BJ (cell line): ENCODE measurements at regions not wholly inside any gene's neighbourhood (a gene's known extent, or its start where the extent isn't known, plus 50 kb on each side); places are given as distances from the start of the nearest gene placed in this dataset.

Source experiments
- CTCF ChIA-PET: fragments of 350-600 bp; formaldehyde crosslinking; extraction: SDS; loops from one replicate; lab custom pipeline; 2021; ENCODE audit warnings: antibody characterized with exemption, inconsistent platforms; lab: Yijun Ruan, JAX
- POLR2A ChIA-PET: fragments of 300-600 bp; sonication (Branson Sonifier 250); formaldehyde crosslinking; extraction: SDS; loops from one replicate; lab custom pipeline; 2021; ENCODE audit warnings: antibody characterized with exemption; lab: Charles Lee
- DNase-seq: peaks from one replicate; pipeline ENCODE4 v3.0.0-alpha.2; 2011; ENCODE audit warnings: low read depth
- H3K27me3 ChIP-seq: 2 replicates; pipeline ENCODE4 v1.6.0; 2011; ENCODE audit warnings: low read length; ENCODE audit not compliant: control insufficient read depth, insufficient read depth
- H3K36me3 ChIP-seq: 2 replicates; pipeline ENCODE4 v1.5.1; 2011; ENCODE audit warnings: low read length; ENCODE audit not compliant: control insufficient read depth, insufficient read depth
- H3K4me3 ChIP-seq: 2 replicates; pipeline ENCODE4 v1.5.1; 2011; ENCODE audit warnings: low read depth, mild to moderate bottlenecking, control low read depth, low read length
- TF ChIP-seq, protein P1 (sequence below): IDR thresholded peaks from 2 replicates; pipeline ENCODE4 v1.5.1; 2011; ENCODE audit warnings: low read depth, mild to moderate bottlenecking, control low read depth, inconsistent platforms, low read length, moderate library complexity; ENCODE audit not compliant: insufficient read depth

DNA sequence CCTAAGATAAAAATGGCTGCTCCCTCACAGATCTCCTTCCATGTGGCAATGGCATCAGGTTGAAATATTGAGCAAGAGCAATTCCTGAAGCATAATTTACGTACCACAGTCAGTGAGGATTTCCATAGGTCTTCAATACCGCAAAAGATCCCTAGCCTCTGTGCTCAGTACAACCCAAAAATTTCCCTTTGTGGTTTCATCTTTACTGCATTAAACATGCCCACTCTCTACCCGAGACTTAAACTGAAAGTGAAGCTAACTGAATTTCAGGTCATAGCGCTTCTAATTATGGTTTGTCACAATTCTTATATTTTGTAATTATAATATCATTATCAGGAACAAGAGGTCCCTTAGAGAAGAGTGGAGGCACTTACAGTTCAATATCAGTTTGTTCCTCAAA, 1071.1 kb downstream of the XPNPEP1 start:
- H3K4me3 ChIP-seq = no peak overlapping the region
- TF ChIP-seq, protein P1, sequence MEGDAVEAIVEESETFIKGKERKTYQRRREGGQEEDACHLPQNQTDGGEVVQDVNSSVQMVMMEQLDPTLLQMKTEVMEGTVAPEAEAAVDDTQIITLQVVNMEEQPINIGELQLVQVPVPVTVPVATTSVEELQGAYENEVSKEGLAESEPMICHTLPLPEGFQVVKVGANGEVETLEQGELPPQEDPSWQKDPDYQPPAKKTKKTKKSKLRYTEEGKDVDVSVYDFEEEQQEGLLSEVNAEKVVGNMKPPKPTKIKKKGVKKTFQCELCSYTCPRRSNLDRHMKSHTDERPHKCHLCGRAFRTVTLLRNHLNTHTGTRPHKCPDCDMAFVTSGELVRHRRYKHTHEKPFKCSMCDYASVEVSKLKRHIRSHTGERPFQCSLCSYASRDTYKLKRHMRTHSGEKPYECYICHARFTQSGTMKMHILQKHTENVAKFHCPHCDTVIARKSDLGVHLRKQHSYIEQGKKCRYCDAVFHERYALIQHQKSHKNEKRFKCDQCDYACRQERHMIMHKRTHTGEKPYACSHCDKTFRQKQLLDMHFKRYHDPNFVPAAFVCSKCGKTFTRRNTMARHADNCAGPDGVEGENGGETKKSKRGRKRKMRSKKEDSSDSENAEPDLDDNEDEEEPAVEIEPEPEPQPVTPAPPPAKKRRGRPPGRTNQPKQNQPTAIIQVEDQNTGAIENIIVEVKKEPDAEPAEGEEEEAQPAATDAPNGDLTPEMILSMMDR = no peak
- ChIA-PET POLR2A (no interaction called here), CTCF (no interaction called here)
- H3K36me3 ChIP-seq = no peaks in the 10 kb centered on the region
- DNase-seq = no peak
- no peaks in the 10 kb centered on the region for H3K27me3 ChIP-seq

GRCh38 chr10:108850138-108850854, 1073.0 kb downstream of the XPNPEP1 start:
- Histone ChIP-seq H3K4me3 (no peak overlapping the region), H3K36me3 (no peaks in the 10 kb centered on the region), H3K27me3 (no peaks in the 10 kb centered on the region)
- ChIA-PET CTCF (no interaction called here), POLR2A (no interaction called here)
- DNase-seq = no peak
- TF ChIP-seq, protein P1 = no peak

- POLR2A ChIA-PET = no interaction called here
- Histone ChIP-seq H3K4me3 (no peak overlapping the region), H3K27me3 (no peaks in the 10 kb centered on the region), H3K36me3 (no peaks in the 10 kb centered on the region)
- TF ChIP-seq, protein P1 = no peak
- CTCF ChIA-PET = no interaction called here
- DNase-seq = no peak
These were observed 1073.6 kb downstream of the XPNPEP1 start for GRCh38 chr10:108849688-108850087.

DNA sequence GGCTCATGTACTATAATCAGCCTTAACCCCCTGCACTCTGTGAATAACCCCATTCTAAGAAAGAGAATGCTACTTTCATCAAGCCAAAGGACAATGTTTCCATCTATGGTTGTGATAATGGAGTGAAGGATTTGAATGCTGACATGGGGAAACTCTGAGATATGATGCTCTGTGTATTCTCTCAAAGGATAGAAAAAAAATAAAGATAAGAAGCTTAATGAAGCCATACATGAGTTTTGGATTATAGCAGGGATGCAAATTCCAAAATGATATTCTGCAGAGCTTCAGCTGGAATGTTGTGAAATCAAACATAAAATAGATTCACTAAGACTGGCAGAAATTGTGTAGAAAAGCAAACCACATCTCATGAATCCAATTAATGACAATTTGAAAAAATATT, 1074.1 kb downstream of the XPNPEP1 start:
- Histone ChIP-seq H3K36me3 (no peaks in the 10 kb centered on the region), H3K27me3 (no peaks in the 10 kb centered on the region), H3K4me3 (no peak overlapping the region)
- CTCF ChIA-PET = no interaction called here
- TF ChIP-seq, protein P1 = no peak
- POLR2A ChIA-PET = no interaction called here
- no peak for DNase-seq

- CTCF ChIA-PET = no interaction called here
- DNase-seq = no peak
- Histone ChIP-seq H3K27me3 (no peaks in the 10 kb centered on the region), H3K36me3 (no peaks in the 10 kb centered on the region), H3K4me3 (no peak overlapping the region)
- POLR2A ChIA-PET = no interaction called here
- TF ChIP-seq, protein P1 = no peak
These were observed 1075.3 kb downstream of the XPNPEP1 start for GRCh38 chr10:108848046-108848445.
